Left lung (tissue), 4 donors: ENCODE measurements at regions not wholly inside any gene's neighbourhood (a gene's known extent, or its start where the extent isn't known, plus 50 kb on each side); places are given as distances from the start of the nearest gene placed in this dataset.

ENCODE experiments used
- ATAC-seq: fragments of 200-7000 bp; cut with Tn5 transposase; one replicate; pipeline ENCODE4 v1.9.1; 2020; ENCODE audit warnings: moderate library complexity
- DNase-seq, 4 donors: peaks; one replicate each; pipeline ENCODE4 v3.0.0-alpha.2; 2013 to 2020
- H3K27ac ChIP-seq, 2 donors: fragments of 200-600 bp; sonication (generic) in 1 of 2; one replicate each; pipeline versions ENCODE4 v1.5.0 to v1.8.0; 2020 to 2021
- H3K27me3 ChIP-seq, 2 donors: fragments of 200-600 bp; sonication (generic) in 1 of 2; one replicate each; pipeline versions ENCODE4 v1.5.0 to v1.8.0; 2020 to 2021
- H3K36me3 ChIP-seq, 2 donors: fragments of 200-600 bp; sonication (generic) in 1 of 2; one replicate each; pipeline versions ENCODE4 v1.5.0 to v1.8.0; 2020 to 2021
- H3K4me1 ChIP-seq, 2 donors: fragments of 200-600 bp; one replicate each; pipeline ENCODE4 v1.8.0; 2021
- H3K4me3 ChIP-seq, 2 donors: fragments of 200-600 bp; sonication (generic) in 1 of 2; one replicate each; pipeline versions ENCODE4 v1.5.0 to v1.8.0; 2020 to 2021; ENCODE audit warnings: mild to moderate bottlenecking in 1 of 2
- H3K9me3 ChIP-seq, 2 donors: fragments of 200-600 bp; sonication (generic) in 1 of 2; one replicate each; pipeline versions ENCODE4 v1.5.0 to v1.8.0; 2020 to 2021
- CTCF ChIP-seq, 2 donors: fragments of 200-600 bp; sonication (generic) in 1 of 2; IDR thresholded peaks; one replicate each; pipeline versions ENCODE4 v1.5.0 to v1.8.0; 2021; ENCODE audit warnings: antibody characterized with exemption in 2 of 2
- intact Hi-C, 2 donors: fragments of 100-400 bp; cut with DNase I; formaldehyde crosslinking; loops; one replicate each; pipeline versions ENCODE4 v1.11.2 to v1.14.2; 2022
- donor health status: DM: no; HTN: yes; CAD: no.
- donor health status: DM: no; HTN: no; CAD: no.

DNA sequence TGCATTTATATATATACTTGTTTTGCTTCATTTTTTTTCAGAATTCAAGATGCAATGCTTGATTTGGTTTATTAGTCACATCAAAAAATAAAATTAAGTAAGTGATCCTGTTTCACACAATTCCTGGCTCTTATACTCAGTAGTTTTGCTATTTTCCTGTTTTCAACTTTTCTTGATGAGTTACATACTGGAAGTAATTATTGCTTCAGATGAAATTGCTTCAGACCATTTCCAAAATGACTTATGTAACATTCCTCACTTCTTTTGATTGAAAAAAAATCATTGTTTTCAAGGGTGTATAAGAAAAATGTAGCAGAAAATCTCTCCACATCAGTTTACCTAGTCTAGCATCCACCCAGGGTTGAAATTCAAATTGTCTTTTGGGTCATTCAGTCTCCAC is 65.0 kb downstream of the RGS2 start:
- DNase-seq, result no peak
- Histone ChIP-seq H3K27ac (no peak overlapping the region), H3K9me3 (peaks cover 0 to 2% of the 10 kb centered on the region in 2 donors), H3K4me1 (peaks cover 0 to 42% of the 10 kb centered on the region in 2 donors), H3K36me3 (no peaks in the 10 kb centered on the region), H3K4me3 (no peak overlapping the region), H3K27me3 (no peaks in the 10 kb centered on the region)
- no peak for TF ChIP-seq CTCF (IDR thresholded peaks at IDR 0.05)
- intact Hi-C loops, result no loop called here
- ATAC-seq, result no peak

- Histone ChIP-seq H3K36me3 (no peaks in the 10 kb centered on the region), H3K9me3 (no peaks in the 10 kb centered on the region), H3K27ac (no peak overlapping the region), H3K27me3 (no peaks in the 10 kb centered on the region), H3K4me3 (no peak overlapping the region), H3K4me1 (peaks cover 0 to 51% of the 10 kb centered on the region in 2 donors)
- TF ChIP-seq CTCF (IDR thresholded peaks at IDR 0.05), result no peak
- DNase-seq, result no peak
- no peak for ATAC-seq
- intact Hi-C loops, result no loop called here
These were observed 67.8 kb downstream of the RGS2 start for GRCh38 chr1:192876633-192877032.

DNA sequence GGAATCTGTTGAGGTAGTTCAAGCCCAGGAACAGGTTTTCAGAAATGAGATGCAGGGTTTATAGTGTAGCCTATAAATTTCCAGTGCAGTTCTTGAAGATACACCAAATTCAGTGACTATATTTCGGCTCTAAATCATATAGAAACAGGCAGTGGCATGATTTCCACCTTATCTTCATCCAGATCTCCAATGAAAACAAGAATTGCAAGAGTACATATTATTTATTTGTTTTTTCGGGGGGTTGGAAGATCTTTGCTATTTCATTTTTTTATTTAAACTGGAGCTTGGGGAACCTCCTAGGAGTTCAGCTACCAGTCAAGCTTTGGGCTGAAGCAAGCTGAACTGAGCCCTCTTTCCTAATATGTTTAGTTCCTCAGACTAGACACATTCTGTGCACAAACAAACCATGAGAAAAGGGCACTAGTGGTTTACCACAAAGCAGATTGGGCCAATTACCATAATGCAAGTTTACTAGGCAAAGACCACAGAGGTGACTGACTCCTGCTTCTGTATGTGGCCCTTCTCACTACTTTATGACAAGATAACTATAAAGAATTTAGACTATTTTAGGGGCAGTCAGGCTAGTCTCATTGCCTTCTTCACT is 68.5 kb downstream of the RGS2 start:
- H3K27me3 ChIP-seq, result no peaks in the 10 kb centered on the region
- peaks cover 0 to 51% of the 10 kb centered on the region in 2 donors for H3K4me1 ChIP-seq
- peak; percentile 68 for ATAC-seq
- no peaks in the 10 kb centered on the region for H3K36me3 ChIP-seq
- intact Hi-C loops, result no loop called here
- no peak for DNase-seq
- TF ChIP-seq CTCF (IDR thresholded peaks at IDR 0.05), result no peak
- no peaks in the 10 kb centered on the region for H3K9me3 ChIP-seq
- no peak overlapping the region for H3K4me3 ChIP-seq
- H3K27ac ChIP-seq, result peak overlapping the region in 1 of 2 donors; percentile 35

- Histone ChIP-seq H3K27me3 (no peaks in the 10 kb centered on the region), H3K4me1 (peaks cover 0 to 51% of the 10 kb centered on the region in 2 donors), H3K9me3 (no peaks in the 10 kb centered on the region), H3K27ac (peak overlapping the region in 1 of 2 donors; percentile 35), H3K4me3 (no peak overlapping the region), H3K36me3 (no peaks in the 10 kb centered on the region)
- ATAC-seq, result peak; percentile 51
- intact Hi-C loops, result no loop called here
- peak in 2 of 4 donors; percentile 35 to 54 for DNase-seq
- TF ChIP-seq CTCF (IDR thresholded peaks at IDR 0.05), result no peak
These were observed 69.4 kb downstream of the RGS2 start for GRCh38 chr1:192878249-192878648.

DNA sequence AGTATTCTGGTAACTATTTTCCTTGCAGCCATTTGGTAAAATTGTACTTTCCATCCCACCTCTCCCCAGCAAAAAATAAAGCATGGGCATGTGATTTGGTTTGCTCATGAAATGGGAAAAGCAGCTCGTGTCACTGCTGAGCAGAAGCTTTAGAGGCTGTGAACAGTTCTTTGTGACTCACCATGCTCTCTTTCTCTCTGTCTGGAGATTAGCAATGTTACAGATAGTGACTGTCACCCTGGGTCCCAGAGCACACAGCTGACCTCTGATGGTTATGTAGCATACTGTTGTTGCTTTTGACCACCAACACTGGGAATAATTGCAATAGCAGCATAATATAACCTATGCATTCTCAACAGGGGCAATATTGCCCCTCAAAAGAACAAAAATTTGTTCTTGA is 70.6 kb downstream of the RGS2 start:
- Histone ChIP-seq H3K4me1 (peaks cover 0 to 43% of the 10 kb centered on the region in 2 donors), H3K27ac (no peak overlapping the region), H3K36me3 (no peaks in the 10 kb centered on the region), H3K27me3 (no peaks in the 10 kb centered on the region), H3K4me3 (no peak overlapping the region), H3K9me3 (no peaks in the 10 kb centered on the region)
- intact Hi-C loops, result no loop called here
- ATAC-seq (peak; percentile 59), DNase-seq (no peak)
- no peak for TF ChIP-seq CTCF (IDR thresholded peaks at IDR 0.05)
